ENCODE measurements at regions not wholly inside any gene's neighbourhood (a gene's known extent, or its start where the extent isn't known, plus 50 kb on each side); places are given as distances from the start of the nearest gene placed in this dataset.

DNA sequence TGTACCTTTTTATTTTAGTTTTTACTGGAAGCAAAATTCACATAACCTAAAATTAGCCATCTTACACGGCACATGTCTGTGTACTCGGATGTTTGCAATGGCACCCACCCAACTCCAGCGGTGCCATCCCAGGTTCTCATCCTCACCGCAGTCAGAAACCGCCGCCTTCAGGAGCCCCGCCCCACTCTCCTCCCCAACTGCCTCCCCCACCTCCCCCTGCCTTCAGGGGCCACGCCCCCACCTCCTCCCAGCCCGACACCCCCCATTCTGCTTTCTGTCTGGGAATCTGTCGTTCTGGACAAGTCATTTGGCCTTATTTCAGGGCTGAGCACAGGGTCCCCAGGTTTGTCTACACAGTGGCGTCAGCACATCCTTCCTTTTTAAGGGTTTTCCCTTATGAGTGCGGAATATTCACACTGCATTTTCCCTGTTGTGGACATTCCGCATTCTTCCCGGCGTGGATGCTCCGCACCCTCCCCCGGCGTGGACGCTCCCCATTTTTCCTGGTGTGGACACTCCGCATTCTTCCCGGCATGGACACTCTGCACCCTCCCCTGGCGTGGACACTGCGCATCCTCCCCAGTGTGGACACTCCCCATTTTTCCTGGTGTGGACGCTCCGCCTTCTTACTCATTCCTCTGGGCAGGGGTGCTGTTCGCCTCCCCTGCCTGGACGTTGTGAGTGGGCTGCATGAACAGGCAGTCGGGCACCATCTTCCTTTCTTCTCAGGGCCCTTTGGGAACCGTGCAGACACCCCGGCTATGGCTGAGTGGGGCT lies 135.4 kb upstream of the NKX1-1 start:
- no peak for DNase-seq

DNA sequence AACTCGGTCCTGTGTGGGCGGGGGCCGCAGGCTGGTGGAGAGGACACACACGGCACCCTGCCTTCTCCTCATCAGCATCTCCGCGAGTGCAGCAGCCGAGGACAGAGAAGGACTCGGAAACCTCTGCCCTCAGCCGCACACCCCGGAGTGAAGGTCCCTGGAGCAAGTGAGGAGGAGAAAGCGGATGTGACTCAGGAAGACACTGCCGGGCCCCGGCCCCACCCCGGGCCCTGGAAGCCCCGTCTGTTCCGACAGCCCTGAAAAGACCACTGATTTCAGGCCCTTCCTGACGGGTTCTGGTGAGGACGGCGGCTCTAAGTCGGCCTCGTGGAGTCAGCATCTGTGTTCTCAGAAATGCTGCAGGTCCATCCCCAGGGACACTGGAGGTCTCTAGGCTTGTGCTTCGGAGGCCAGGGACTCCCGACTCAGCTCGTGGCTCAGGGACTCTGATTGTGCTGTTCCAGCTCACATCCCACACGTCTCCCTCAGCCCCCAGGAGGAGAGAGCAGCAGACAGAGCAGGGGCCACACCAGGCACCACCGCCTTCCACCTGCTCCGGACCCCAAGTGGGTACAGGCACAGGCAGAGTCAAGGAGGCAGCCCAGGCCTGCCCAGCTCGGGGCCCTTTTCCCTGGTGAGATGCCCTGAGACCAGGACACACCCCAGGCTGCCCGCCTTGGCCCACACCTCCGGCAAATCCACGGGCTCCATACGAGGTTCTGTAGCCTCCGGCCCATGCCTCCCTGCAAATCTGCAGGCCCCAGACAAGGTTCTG lies 134.5 kb upstream of the NKX1-1 start:
- DNase-seq, result no peak

GRCh38 chr4:1539859-1540600 lies 133.8 kb upstream of the NKX1-1 start:
- no peak for DNase-seq

DNA sequence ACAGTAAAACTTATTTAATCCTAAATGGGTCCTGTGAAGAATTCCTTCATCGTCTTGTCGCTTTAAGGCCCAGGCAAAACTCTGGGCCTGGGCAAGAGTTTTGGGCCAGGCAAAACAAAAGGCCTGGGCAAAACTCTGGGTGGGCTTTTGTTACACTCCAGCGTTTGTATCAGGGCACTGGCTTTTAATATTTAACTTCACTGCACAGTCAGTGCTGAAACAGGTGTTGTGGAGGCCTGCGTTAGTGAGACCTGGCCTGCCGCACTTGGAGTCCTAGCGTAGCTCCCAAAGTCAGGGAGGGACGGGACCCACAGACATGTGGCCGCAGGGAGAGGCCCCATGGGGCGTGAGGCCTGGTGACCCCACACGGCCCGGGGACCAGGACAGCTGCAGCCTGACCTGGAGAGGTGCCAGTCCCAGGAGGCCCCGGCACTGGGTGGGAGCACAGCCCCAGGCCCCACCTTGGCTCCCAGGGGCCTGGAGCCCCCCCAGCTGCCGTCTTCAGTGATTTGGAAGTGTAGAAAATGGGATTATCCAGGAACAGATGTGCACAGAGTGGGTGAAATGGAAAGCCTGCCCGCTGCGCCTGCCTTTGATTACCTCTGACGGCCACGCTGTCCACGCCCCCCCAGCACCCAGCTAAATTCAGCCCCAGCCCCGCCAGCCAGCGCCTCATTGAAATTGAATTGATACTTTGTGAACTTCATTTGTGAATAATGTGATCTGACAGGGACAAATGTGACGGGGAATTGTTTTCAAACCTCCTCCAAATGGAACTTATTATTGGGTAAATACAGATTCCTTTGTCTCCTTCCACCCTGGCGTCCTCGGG lies 132.9 kb upstream of the NKX1-1 start:
- no peak for DNase-seq

DNA sequence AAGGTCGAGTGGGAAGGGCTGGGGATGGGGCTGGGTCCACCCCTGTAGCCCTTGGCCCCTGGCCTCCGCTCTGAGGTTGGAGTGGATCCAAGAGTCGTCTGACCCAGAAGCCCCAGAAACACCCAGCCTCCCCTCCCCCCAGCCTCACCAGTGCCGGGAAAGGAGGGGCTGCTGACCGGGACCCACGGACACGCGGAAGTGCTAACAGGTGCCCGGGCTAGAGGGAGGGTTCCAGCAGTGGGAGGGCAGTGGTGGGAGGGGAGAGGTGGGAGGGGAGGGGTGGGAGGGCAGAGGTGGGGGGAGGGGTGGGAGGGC lies 131.8 kb upstream of the NKX1-1 start:
- DNase-seq, result no peak

DNA sequence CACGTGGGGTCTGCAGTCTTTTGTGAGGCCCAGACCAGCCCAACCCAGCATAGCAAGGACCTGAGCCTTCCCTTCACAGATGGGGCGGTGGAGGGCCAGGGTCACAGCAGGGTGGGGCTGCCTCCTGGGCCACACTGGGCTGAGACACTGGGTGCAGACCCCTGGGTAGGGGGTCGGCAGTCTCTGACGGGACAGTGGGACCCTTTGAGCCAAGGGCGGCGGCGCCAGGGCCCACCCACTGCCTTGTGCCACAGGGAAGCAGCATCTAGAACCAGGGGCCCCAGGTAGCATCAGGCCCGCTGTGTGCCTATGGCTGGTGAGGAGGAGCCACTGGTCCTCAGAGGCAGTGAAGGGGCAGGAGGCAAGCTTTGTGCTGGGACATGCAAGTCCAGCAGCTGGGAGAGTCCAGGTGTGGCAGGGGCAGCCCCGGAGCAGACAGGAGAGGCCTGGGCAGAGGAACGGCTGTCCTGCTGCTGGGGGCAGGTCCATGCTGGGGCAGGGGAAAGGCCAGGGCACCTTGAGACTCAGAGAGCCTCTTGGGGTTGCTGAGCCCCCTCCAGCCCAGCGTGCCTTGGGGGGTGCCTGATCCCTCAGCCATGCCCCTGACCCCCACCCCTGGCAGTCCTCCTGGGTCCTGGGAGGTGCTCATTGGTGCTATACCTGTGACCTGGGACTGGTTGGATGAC lies 131.3 kb upstream of the NKX1-1 start:
- DNase-seq, result no peak

DNA sequence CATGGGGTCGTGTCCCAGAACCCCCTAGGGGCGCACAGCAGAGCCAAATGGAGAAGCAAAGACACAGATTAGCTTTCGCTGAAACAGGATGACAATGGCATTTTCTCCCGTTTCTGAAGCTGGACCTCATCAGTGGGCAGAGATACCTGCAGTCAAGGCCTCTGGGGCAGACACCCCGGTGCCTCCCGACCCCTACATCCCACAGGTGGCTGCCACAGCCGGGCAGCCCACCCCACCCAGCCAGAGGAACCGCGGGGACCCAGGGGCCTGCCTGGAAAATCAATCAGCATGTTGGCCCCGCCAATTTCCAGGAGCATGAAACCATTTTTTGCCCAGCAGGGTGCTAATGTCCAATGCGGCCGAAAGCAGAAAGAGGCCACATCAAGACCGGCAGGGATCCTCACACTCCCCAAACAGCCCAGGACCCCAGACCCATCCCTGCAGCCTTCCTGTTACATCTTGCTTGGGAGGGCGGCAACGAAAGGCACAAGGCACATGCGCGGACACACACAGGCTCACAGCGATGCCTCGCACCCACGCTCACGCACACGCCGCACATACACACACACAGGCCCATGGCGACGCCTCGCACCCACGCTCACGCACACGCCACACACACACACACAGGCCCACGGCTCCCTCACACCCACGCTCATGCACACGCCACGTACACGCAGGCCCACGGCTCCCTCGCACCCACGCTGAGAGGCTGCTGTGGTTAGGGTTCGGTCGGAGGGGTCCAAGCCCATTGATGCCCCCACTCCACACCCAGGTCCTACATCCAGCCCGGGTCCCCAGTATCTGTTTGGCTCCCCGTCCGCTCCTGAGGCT lies 130.6 kb upstream of the NKX1-1 start:
- DNase-seq, result no peak

GRCh38 chr4:1535926-1536578 lies 129.8 kb upstream of the NKX1-1 start:
- no peak for DNase-seq

DNA sequence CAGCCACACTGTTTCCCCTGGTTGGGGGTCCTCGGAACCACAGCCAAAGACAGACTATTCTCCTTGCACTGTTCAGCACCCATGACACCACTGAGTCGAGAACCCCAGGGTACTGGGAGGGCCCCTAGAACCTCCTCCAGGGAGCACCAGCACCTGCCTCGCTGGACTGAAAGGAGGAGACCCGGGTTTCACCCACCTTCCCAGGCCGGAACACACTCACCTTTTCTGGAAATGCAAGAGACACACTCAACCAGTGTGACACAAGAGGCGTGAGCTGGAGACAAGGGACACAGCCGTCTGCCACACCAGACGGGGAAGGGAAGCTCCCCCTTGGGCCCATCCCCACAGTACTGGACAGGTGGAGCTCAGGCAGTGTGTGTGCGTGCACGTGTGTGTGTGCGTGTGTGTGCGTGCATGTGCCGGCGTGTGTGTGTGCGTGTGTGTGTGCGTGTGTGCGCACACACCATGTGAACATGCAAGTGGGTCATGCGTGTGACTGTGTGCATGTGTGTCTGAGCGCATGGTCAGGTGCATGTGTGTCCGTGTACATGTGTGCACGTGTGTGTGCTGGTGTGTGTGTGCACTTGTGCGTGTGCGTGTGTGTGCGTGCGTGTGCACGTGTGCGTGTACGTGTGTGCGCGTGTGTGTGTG lies 128.8 kb upstream of the NKX1-1 start:
- no peak for DNase-seq

DNA sequence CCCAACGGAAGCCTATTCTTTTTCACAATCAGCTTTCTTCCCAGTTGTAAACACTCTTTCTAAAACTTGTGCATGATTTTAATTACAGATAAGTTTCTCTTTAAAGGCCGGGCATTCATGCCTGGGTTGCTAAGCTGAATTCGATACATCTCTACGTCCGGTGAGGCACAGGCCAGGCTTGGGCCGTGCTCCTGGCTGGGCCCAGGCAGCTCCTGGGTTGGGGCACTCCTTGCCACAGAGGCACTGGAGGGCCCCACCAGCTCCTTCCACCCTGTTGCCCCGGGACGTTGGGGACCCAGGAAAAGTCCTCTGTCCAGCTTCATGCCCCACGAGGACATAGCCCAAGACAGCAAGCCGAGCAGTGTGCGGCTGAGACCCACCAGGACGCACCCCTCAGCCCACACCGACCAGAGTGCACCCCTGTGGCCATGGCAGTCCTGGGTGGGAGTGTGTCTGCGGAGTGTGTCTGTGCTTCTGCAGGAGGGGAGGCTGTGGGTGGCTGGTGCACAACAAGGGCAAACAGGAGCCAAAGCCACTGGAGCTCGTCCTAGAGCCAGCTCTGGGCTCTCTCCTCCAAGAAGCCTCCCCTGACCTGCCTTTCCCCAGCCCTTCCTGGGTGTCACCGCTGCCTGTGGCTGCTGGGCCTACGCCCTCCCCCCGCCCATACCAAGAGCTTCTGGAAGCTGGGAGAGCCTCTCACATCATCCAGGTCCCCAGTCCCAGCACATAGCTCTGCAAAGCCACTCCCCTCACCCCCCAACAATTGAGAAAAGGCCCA lies 128.0 kb upstream of the NKX1-1 start:
- DNase-seq, result no peak

DNA sequence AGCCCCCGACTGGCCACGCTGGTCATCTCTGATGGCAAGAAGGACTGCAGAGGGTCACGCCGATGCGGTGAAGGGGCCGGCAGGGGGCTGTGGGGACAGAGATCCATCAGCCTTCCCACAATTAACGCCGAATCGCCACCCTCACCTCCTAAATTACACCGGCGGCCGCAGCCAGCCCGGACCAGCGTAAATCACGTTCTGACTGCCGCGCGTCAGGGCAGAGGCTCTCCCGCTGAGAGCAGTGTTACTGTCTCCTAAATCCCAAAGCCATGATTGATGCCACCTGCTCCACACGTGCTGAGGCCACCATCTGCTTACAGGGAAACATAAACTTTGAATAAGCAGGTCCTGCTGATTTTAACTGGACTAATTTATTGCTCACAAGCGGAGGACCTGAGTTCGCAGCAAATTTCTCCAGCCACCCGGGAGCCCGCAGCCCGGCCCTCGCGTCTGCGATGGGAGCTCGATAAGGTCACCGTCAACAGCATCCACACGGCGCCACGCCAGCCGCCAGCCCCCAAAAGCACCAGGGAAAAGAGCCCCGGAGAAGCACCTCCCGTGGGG lies 127.3 kb upstream of the NKX1-1 start:
- no peak for DNase-seq

DNA sequence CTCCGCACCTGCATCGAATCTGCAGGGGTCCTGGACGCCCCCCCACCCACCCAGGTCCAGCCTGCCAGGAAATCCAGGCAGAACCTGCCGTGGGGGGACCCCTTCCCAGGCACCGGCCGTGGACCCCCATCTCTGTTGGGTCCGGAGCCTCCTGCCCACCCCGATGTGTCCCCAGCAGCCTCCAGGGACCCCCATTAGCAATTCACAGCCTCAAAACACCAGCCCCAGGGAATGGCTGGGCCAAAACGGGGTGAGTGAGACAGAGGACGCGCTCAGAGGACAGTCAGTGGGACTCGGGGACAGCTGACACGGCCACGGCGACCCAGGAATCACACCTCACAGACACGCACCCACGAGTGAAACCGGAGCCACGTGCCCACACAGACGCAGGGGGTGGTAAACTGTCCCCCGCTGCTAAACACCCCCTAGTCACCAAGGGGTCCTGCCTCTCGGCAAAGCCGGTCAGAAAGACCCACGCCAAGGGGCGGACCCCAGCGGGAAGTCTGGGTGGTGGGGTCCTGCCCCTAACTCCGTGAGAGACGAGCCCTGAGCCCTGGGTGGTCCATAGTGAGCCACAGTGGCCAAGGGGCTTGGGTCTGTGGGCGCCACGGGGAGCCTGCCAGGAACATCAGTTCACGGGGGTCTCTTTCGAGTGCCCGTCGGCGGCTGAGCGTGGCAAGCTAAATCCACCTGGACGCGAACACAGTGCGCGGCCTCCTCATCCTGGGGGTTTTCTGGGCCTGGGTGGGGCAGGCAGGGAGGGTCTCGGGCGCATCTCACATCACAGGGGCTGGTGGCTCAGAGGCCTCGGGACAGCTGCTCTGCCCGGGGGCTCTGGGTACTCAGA lies 126.5 kb upstream of the NKX1-1 start:
- no peak for DNase-seq

- DNase-seq, result no peak
These were observed 125.7 kb upstream of the NKX1-1 start for GRCh38 chr4:1531683-1532548.

- DNase-seq, result no peak
These were observed 124.1 kb upstream of the NKX1-1 start for GRCh38 chr4:1530356-1530755.

GRCh38 chr4:1524761-1525160 lies 118.5 kb upstream of the NKX1-1 start:
- no peak for DNase-seq

GRCh38 chr4:1523907-1524636 lies 117.8 kb upstream of the NKX1-1 start:
- DNase-seq, result no peak

All from NCI-H2029 (cell line).